KBM-7 (cell line): ENCODE measurements at regions not wholly inside any gene's neighbourhood (a gene's known extent, or its start where the extent isn't known, plus 50 kb on each side); places are given as distances from the start of the nearest gene placed in this dataset.
A peak's percentile ranks its signal among the peaks of the same experiment; 100 is the strongest.

Source experiments
- DNase-seq: peaks from one replicate; pipeline ENCODE4 v3.0.0-alpha.2; 2015
- in situ Hi-C: fragments of 300-500 bp; cut with MboI; formaldehyde crosslinking; loops from 2 replicates; pipeline ENCODE4 v1.14.3; 2020; ENCODE audit warnings: low sequenced_read_pairs, low pct_unique_long_range_greater_than_20kb, mixed read lengths

DNA sequence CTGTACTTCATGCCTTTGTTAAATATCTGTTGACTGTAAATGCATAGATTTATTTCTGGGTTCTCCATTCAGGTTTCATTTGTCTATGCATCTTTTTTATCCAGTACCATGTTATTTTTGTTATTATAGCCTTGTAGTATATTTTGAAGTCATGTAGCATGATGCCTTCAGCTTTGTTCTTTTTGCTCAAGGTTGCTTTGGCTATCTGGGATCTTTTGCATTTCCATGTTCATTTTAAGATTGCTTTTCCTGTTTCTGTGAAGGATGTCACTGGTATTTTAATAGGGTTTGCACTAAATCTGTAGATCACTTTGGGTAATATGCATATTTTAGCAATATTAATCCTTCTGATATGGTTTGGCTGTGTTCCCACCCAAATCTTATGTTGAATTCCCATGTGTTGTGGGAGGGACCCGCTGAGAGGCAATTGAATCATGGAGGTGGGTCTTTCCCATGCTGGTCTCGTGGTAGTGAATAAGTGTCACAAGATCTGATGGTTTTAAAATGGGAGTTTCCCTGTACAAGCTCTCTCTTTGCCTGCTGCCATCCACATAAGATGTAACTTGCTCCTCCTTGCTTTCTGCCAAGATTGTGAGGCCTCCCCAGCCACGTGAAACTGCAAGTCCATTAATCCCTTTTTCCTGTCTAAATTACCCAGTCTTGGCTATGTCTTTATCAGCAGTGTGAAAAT is 302.8 kb upstream of the SEMA3C start:
- DNase-seq: no peak
- in situ Hi-C loops: no loop called here

DNA sequence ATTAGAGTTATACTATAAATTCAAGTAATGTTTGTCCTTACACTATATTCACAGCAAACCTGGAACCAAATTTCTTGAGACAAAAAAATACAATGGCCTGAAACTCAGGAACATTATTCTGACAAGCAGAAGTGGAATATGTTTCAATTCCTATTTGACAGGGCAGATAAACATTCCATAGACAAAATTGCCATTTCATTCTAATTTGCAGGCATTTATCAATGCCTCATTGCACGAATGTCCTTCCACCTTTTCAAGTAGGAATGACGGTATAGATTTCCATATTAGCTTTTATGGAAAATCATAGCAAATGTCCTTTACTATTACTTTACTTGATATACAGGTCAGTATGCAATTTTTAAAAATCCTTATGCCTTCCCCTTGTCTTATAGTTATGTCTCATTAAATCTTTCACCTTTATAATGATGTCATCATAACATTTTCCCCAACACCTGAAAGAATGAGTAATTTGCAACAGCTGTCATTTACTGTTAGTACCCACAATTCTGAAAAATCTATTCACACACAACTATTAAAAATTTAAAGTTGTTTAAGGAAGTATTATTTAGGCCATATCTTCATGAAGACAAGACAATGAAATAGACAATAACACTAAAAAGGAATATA is 299.7 kb upstream of the SEMA3C start:
- in situ Hi-C loops: no loop called here

DNA sequence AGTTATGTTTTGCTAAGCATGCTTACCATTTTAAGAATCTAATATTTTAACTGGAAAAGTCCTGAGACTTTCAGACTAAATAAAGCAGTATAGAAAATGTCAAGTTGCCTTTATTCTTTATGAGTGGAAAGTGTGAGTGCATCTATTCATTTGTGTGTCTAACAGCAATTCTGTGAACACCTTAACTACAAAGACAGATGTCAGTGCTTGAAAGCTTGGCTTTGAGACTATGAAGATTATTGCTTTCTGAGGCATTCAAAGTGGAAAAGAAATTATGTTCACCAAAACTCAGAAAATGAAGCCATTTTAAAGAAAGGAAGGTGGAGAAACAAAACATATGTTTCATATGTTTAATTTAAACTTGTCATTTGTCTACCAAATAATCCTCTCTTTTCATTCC is 294.5 kb upstream of the SEMA3C start:
- DNase-seq: no peak
- in situ Hi-C loops: no loop called here

More for the DNA sequence above, 299.7 kb upstream of the SEMA3C start:
- no peak for DNase-seq

DNA sequence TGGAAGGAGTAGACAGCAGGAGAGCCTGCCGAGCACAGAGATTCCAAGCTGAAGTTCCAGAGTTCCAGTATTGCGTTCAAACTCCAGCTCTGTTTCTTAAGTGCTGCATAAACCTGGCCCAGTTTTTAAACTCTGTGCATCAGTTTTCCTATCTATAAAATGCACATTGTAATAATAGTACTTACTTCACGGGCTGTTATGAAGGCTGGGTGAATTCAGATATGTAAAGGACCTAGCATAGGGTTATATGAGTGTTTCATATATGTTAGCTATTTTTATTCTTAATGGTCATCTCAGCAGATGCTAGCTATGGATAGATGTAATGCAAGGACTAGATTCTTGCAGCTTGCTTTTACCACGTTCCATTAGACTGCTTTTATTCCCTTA is 293.1 kb upstream of the SEMA3C start:
- in situ Hi-C loops: no loop called here
- no peak for DNase-seq

DNA sequence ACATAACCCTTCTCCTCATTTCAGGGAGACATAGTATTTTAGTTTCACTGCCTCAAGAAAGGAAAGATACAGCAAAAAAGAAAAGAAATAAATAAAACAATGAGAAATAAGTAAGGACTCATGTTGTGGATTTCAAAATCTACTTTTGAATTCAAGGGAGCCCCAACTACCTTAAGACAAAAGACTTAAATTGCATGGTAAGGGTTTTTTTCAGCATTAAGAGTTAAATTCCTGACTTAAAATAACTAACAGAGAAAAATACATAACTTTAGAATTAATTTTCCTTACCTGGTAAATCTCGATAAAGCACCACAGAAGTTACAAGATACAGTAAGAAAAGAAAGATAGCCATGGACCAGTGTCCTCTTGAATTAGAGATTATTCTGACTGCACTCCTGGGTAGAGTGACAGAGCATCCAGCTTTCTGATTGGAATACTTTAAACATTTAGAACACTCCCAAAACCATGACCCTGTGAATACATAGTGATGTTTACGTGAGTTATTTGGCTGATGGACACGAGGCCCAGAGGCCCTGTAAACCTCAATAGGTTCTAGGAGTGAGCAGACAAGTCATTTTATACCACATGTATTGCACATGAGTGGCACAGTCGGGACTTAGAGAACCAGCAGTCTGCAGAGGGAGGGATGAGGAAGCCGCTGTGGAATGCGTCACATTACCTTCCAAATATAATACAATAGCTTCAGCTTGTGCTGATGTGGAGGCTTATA is 292.5 kb upstream of the SEMA3C start:
- no peak for DNase-seq
- in situ Hi-C loops: no loop called here

DNA sequence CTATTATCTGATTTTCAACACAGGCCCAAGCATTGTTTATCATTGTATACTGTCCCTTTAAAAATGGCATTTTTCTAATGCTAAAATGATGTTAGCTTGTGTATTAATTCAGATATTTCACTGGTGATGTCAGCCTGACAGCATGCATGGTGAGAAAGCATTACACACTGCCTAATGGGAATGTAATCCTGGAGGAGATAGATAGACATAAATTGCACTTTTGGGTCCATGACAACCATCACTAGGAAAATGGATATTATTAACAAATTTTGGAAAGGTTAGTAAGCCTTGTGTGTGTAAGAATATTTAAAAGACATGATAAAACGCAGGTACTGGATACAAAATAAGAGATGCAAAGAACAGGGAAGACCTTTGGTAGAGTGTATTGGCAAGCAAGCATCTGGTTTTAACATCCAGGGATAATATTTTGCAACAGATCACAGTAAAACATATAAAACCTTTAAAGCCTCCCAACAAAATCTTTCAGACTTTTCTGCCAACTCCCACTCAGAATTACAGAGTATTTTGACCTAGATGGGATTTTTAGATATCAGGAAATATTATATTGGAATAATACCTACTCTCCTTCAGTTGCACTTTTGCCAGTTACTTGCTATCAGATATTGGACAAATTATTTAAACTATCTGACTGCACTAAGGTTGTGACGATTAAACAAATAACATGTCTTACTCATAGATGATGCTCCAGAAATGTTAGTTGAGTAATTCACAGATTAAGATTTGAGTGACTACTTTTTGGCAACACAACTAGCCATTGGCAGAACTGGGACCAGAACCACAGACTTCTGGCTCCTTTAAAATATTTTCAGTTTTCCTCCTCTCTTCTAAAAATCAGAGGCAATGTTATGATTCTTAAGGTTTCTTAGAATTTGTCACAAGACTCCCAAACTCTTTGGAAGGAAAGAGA is 291.6 kb upstream of the SEMA3C start:
- in situ Hi-C loops: no loop called here
- DNase-seq: no peak

DNA sequence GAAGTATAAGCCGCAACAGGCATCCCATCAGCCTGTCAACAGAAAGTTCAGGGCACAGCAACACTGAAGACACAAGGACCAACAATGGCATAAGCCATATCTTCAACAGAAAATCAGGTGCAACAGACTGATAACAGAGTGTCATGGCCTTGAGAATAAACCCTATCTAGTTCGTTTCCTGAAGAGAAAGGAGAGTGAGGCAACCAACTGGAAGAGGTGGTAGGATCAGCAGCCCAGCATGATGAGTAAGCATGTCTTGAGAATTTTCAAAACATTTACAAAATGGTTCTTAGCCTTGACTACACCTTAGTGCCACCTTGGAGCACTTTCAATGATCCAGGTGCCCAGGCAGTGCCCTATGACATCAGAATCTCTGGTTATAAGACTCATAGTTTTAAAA is 290.2 kb upstream of the SEMA3C start:
- in situ Hi-C loops: no loop called here
- peak; percentile 1 for DNase-seq

DNA sequence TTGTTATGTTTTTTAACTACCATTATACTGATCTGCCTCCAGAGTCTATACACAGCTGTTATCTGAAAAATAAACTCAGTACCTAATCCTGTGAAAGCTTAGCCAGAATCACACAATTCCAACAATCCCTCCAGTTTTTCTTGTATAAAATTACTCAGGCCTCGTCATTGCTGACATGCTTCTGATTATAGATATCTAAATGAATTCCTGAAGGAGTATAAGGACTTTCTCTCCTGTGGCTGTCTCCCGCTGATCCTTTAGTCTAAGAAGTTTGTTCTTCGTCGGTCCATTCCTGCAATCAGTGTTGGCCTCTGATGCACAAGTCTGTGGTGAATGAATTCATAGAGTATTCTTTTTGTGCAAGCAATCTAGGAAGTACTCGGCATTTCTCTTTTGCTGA is 288.9 kb upstream of the SEMA3C start:
- in situ Hi-C loops: no loop called here
- DNase-seq: no peak

DNA sequence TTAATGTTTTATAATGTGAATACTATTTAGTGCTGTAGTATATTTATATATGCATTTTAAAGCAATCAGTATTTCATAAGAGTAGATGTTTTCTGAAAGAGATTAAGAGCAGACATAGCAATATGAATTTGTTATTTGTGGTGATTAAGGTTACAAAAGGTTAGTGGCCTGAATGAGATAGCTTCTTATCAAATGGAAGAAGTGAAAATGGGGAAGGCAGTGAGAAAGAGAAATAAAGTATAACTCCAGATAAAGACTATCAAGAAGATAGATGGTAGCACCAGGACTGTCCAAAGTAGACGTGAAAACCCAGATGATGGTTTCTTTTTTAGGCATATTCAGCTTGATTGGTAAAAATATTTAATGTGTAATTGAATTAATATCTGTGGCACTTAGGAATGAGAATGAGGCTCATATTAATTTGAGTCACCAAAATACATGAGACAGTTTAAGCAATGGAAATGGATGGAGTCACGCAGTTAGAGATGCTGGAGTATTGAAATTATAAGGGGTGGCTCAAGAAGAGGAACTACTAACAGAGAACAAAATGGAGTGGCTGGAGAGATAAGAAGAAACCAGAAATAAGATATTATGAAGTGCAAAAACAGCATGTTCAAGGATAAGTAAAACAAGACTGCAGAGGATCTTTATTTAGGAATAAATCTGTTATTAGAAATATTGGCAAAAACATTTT is 288.0 kb upstream of the SEMA3C start:
- DNase-seq: peak; percentile 2
- in situ Hi-C loops: no loop called here

DNA sequence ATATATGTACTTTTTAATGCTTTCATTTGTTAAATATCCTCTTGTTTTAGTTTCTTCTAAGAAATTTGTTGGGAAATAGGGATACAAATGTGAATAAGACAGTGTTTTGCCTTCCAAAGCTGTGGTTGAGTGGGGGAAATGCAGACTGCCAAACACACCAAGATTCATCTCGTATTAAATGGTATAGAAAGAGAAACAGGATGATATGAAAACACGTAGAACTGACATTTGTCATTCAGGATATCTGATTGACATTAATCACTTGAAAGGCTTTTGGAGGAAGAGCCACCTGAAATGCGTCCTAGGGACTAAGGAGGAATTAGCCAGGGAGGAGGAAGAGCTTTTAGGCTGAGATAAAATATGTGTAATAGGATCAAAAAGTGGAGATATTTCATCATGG is 287.4 kb upstream of the SEMA3C start:
- in situ Hi-C loops: no loop called here
- DNase-seq: no peak

DNA sequence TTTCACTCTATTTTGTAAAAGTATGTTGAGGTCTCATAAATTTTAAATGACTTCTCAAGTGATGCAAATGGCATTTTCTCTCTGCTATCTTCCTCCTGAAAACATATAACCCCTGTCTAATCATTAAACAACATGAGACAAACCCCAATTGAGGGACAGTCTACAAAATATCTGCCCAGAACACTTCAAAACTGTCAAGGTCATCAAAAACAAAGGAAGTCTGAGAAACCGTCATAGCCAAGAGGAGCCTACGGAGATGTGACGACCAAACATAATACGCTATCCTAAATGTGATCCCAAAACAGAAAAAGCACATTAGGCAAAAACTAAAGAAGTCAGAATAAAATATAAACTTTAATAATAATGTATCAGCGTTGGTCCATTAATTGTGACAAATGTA is 282.3 kb upstream of the SEMA3C start:
- in situ Hi-C loops: no loop called here
- DNase-seq: no peak

DNA sequence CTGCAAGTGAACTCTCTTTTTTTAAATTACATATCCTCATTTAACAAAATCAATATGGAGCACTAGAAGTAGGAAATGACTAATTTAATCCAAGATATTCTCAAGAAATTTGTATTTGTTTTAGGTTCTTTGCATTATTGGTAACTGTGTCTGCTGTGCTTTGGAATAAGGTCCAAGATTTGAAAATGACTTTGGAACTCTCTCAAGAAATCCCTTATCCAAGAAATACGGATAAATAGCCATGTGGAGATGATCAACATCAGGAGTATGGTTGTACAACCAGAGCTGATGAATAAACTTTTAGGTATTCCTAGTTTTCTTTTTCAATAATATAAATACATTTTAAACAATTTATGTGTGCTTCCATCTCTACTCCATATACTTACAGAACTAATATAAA is 279.9 kb upstream of the SEMA3C start:
- in situ Hi-C loops: no loop called here
- DNase-seq: no peak

DNA sequence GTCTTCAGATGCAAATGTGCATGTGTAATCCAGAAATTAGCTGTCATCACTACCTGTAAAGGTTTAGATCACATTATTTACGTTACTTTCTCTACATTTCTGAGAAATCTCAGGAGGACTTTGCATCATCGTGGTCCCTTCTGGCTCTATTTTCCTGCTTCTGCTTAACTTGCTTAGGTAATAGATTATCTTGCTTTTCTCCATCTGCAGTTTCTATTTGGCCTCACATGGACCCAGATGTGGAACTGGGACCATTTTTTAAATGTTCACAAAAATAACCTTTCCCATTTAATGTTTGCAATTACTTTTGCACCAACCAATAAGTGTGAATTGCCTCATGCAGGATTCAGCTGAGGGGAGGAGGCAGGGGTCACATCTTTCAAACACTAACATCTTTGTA is 278.4 kb upstream of the SEMA3C start:
- DNase-seq: no peak
- in situ Hi-C loops: no loop called here

DNA sequence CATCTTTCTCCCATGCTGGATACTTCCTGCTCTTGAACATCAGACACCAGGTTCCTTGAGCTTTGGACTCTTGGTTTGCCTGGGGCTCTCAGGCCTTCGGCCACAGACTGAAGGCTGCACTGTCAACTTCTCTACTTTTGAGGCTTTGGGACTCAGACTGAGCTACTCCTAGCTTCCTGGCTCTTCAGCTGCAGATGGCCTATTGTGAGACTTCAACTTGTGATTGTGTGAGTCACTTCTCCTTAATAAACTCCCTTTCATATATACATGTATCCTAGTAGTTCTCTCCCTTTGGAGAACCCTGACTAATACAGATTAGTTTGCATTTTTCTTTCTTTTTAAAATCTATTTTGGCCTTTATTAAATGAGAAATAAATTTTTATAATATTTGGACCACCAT is 276.2 kb upstream of the SEMA3C start:
- in situ Hi-C loops: no loop called here
- no peak for DNase-seq

DNA sequence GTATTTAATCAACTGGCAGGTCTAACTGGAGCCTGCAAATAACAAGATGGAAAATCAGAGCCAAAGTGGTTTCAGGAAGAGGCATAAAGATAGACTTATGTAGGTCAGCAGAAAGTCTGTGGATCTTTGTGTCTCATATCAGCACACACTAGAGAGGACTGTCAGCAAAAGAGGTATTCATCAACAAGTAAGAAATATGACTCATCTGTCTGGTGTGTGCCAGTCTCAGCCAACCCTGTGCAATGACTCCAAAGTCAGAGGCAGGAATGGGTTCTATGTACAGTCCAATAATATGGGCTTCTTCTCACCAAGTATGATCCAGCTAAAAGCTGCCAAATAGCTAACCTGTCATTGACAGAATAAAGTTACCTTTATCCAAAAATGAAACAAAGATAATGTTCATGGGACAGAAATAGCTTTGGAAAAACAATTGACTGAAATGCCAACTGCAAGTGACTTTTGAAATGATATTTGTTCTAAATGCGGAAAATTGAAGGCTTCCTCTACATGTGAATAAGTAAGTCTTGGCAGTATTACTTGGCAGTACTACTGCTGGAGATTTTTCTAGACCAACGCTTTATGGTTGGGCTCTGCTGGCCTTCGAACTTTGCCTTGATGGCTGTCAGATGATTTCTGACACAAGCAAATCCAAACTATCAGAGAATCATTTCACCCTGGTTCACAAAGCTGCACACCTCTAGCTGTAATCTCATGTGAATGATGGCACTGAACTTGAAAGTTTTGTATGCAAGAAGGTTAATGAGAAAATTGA is 272.3 kb upstream of the SEMA3C start:
- DNase-seq: no peak

DNA sequence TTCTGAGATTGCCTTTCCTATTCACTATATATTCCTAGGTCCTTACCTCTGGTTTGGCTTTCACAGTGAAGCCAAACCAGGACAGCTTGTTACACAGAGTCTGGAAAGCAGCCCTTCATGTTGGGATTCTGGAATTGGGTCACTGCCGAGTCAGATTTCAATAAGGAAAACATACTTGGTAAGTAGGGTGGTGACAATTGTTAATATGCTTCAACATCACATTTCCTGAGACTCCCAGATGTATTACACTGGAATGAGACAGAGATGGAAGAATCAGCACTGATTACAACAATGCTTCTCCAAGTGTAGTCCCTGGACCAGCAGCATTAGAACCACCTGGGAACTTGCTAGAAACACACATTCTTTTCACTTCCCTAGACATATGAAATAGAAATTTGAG is 268.9 kb upstream of the SEMA3C start:
- DNase-seq: no peak
- in situ Hi-C loops: no loop called here

More for the DNA sequence above, 272.3 kb upstream of the SEMA3C start:
- in situ Hi-C loops: no loop called here

DNA sequence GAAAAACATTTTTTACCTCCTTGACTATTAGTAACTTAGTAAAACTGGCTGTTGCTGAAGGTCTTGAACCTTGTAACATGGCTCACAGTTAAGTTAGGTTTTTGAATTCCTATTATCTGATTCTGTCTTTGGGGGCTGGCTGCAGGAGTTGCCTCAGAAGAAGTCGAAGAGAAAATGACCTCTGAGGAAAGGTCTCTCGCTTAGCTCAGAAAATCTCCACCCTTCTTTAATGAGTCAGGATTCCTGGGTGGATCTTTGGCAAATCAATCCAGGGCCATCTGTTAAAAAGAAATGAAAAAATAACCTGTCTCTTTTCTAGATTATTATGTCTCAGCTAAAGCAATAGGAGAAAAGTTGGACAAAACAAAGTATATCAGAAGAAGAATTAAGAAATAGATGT is 267.8 kb upstream of the SEMA3C start:
- DNase-seq: no peak
- in situ Hi-C loops: no loop called here

DNA sequence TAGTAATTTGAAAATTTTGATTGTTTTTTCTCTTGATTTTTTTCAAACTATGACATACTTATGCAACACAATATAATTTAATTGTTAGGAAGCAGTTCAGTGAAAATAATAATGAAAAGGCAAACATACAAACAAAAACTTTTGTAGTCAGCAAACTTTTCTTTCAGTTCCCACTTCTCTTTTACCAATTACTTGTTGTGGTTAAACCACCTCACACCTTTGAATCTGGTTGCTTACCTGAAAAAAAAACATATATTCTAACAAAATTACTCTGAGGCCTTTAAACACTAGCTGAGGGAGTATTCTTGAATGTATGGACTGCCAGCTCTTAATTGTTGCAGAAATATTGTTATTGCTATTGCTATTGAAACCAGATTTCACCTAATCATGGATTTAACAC is 266.2 kb upstream of the SEMA3C start:
- DNase-seq: no peak
- in situ Hi-C loops: no loop called here
